HEK293 (cell line): ENCODE measurements at regions not wholly inside any gene's neighbourhood (a gene's known extent, or its start where the extent isn't known, plus 50 kb on each side); places are given as distances from the start of the nearest gene placed in this dataset.

Source experiments
- ATF2 ChIP-seq: fragments of 450-650 bp; formaldehyde crosslinking; IDR thresholded peaks from 2 replicates; pipeline ENCODE4 v1.5.1; 2016; ENCODE audit warnings: missing biosample characterization, missing genetic modification characterization, low read depth
- BCL11B ChIP-seq: fragments of 450-650 bp; formaldehyde crosslinking; IDR thresholded peaks from 2 replicates; pipeline ENCODE4 v1.5.1; 2016; ENCODE audit warnings: low read depth, missing biosample characterization, missing genetic modification characterization
- CTCF ChIP-seq: fragments of 450-650 bp; formaldehyde crosslinking; IDR thresholded peaks from 2 replicates; pipeline ENCODE4 v1.5.1; 2016; ENCODE audit warnings: missing biosample characterization, missing genetic modification characterization
- INSM2 ChIP-seq: fragments of 450-650 bp; formaldehyde crosslinking; IDR thresholded peaks from 2 replicates; pipeline ENCODE4 v1.5.1; 2016; ENCODE audit warnings: missing biosample characterization, missing genetic modification characterization
- OSR2 ChIP-seq: fragments of 450-650 bp; formaldehyde crosslinking; IDR thresholded peaks from 2 replicates; pipeline ENCODE4 v1.5.1; 2016; ENCODE audit warnings: missing biosample characterization, missing genetic modification characterization
- PBX3 ChIP-seq: sonication (generic); formaldehyde crosslinking; IDR thresholded peaks from 2 replicates; pipeline ENCODE4 v1.8.1; 2022; ENCODE audit warnings: mild to moderate bottlenecking, moderate library complexity, missing genetic modification reagents
- PRDM4 ChIP-seq: fragments of 450-650 bp; formaldehyde crosslinking; IDR thresholded peaks from 2 replicates; pipeline ENCODE4 v1.5.1; 2017; ENCODE audit warnings: missing biosample characterization, missing genetic modification characterization
- REST ChIP-seq: fragments of 450-650 bp; formaldehyde crosslinking; IDR thresholded peaks from 2 replicates; pipeline ENCODE4 v1.5.1; 2016; ENCODE audit warnings: missing biosample characterization, missing genetic modification characterization
- TCF7L2 ChIP-seq: IDR thresholded peaks from 2 replicates; pipeline ENCODE4 v1.6.1; 2011; ENCODE audit warnings: low read depth, mild to moderate bottlenecking, inconsistent platforms, low read length, moderate library complexity, borderline replicate concordance
- ZBTB11 ChIP-seq: fragments of 450-650 bp; formaldehyde crosslinking; conservative IDR thresholded peaks from 2 replicates; pipeline ENCODE4 v1.5.1; 2016; ENCODE audit warnings: low read depth, missing biosample characterization, missing genetic modification characterization
- ZNF174 ChIP-seq: fragments of 450-650 bp; formaldehyde crosslinking; IDR thresholded peaks from 2 replicates; pipeline ENCODE4 v1.5.0; 2017; ENCODE audit warnings: missing biosample characterization, mild to moderate bottlenecking, missing genetic modification characterization
- ZNF510 ChIP-seq: fragments of 450-650 bp; formaldehyde crosslinking; IDR thresholded peaks from 2 replicates; pipeline ENCODE4 v1.5.1; 2018; ENCODE audit warnings: mild to moderate bottlenecking, missing genetic modification characterization, missing biosample characterization; ENCODE audit not compliant: insufficient replicate concordance
- ZNF639 ChIP-seq: fragments of 450-650 bp; formaldehyde crosslinking; IDR thresholded peaks from 2 replicates; pipeline ENCODE4 v1.5.1; 2016; ENCODE audit warnings: missing biosample characterization, missing genetic modification characterization
- ZSCAN18 ChIP-seq: fragments of 450-650 bp; formaldehyde crosslinking; IDR thresholded peaks from 2 replicates; pipeline ENCODE4 v1.5.1; 2016; ENCODE audit warnings: missing biosample characterization, missing genetic modification characterization

GRCh38 chr2:172273910-172274571 is 153.3 kb upstream of the ITGA6 start:
- TF ChIP-seq ZNF174 = no peak
- no peak for TF ChIP-seq BCL11B (tag by site-specific recombination)
- no peak for TF ChIP-seq OSR2 (tag by site-specific recombination)
- no peak for TF ChIP-seq INSM2 (tag by site-specific recombination)
- no peak for TF ChIP-seq TCF7L2
- TF ChIP-seq ZNF639 (tag by site-specific recombination) = no peak
- no peak for TF ChIP-seq REST (tag by site-specific recombination)
- TF ChIP-seq CTCF (tag by site-specific recombination) = no peak
- no peak for TF ChIP-seq PBX3
- no peak for TF ChIP-seq ATF2 (tag by site-specific recombination)
- no peak for TF ChIP-seq ZSCAN18 (tag by site-specific recombination)
- no peak for TF ChIP-seq PRDM4 (tag by site-specific recombination)
- TF ChIP-seq ZNF510 = no peak
- TF ChIP-seq ZBTB11 (tag by site-specific recombination) = no peak
